Spinal cord (tissue), 9 donors: ENCODE measurements at regions not wholly inside any gene's neighbourhood (a gene's known extent, or its start where the extent isn't known, plus 50 kb on each side); places are given as distances from the start of the nearest gene placed in this dataset.

Source experiments
- DNase-seq, 6 donors: peaks; one replicate each; pipeline versions ENCODE4 v3.0.0 to v3.0.0-alpha.2; 2013 to 2015; ENCODE audit warnings: low spot score in 6 of 6, low read depth in 4 of 6
- H3K27ac ChIP-seq: one replicate; pipeline ENCODE4 v1.5.1; 2013; ENCODE audit warnings: low read depth, low read length, control low read depth
- H3K27me3 ChIP-seq: one replicate; pipeline ENCODE4 v1.6.1; 2013; ENCODE audit warnings: low read length; ENCODE audit not compliant: control insufficient read depth, insufficient read depth
- H3K36me3 ChIP-seq: one replicate; pipeline ENCODE4 v1.6.1; 2013; ENCODE audit warnings: low read length; ENCODE audit not compliant: control insufficient read depth, insufficient read depth
- H3K4me1 ChIP-seq: one replicate; pipeline ENCODE4 v1.6.1; 2013; ENCODE audit warnings: low read length; ENCODE audit not compliant: control insufficient read depth, insufficient read depth
- H3K4me3 ChIP-seq: one replicate; pipeline ENCODE4 v1.5.1; 2013; ENCODE audit warnings: low read depth, low read length, control low read depth
- H3K9me3 ChIP-seq: one replicate; pipeline ENCODE4 v1.6.1; 2013; ENCODE audit warnings: low read length; ENCODE audit not compliant: control insufficient read depth, insufficient read depth
- WGBS: methylation state at CpG from one replicate; pipeline ENCODE4 v1.1.5; 2013; ENCODE audit warnings: missing lambda C conversion rate; ENCODE audit not compliant: insufficient coverage; 5-methylcytosine and 5-hydroxymethylcytosine counted together
- donor health status: healthy.

DNA sequence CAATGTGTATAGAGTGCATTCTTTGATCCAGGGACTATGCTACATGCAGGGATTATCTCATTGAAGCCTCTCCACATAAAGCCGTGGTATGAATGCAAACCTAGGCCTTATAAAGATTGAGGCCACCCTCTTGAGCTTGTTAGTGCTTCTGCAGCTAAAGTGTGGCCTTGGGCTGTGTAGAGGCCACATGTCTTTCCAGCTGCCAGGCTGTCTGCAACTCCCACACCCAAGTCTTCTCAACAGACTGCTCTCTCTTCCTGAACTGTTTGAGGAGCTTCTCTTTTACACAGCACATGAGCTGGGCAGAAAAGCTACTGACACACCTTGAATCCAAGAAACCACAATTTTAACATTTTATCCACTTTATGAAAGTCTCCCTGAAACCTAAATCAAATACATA is 119.2 kb upstream of the MEX3C start:
- no peak overlapping the region for H3K27ac ChIP-seq
- no peaks in the 10 kb centered on the region for H3K9me3 ChIP-seq
- no peak overlapping the region for H3K4me3 ChIP-seq
- H3K4me1 ChIP-seq, result no peaks in the 10 kb centered on the region
- H3K36me3 ChIP-seq, result no peaks in the 10 kb centered on the region
- no peak for DNase-seq
- H3K27me3 ChIP-seq, result no peaks in the 10 kb centered on the region
- WGBS, result no CpG with 5 or more reads among the region's 1 CpG

DNA sequence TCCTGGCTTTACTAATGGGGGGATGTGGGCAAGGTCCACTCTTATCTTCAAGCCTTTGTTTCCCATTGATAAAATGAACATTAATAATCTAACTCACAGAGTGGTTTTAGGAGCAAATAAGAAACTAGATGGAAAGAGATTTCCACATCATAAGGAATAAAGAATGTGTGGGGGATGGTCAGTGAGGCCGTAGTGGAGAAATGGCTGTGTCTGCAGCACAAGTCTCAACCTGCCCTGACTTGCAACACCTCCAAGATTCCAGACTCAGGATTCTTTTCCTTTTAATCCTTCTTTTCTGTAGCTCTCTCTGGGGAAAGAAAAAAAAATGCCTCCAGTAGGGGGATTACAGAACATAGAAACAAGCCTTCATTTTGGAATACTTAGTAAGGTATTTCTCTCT is 124.2 kb upstream of the MEX3C start:
- no CpG with 5 or more reads among the region's 1 CpG for WGBS

DNA sequence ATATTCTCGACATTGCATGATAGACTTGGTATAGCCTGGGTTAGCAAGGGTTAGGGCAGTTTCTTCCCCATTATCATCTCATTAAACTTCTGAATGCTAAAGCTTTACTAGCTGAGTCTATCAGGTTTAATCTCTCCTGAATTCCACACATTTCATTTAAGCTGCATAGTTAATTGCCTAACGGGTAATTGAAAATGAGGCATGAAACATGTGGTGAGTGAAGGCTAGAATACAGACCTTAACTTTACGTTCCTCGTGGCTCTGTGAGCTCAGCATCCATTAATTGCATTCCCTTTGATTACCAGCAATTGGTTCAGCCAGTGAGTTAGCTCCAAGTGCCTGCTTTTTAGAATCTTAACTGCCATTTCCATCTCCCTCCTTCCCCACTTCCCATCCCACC is 126.5 kb upstream of the MEX3C start:
- Histone ChIP-seq H3K27ac (no peak overlapping the region), H3K4me1 (peaks cover 6% of the 10 kb centered on the region), H3K27me3 (no peaks in the 10 kb centered on the region), H3K9me3 (no peaks in the 10 kb centered on the region), H3K4me3 (no peak overlapping the region), H3K36me3 (no peaks in the 10 kb centered on the region)
- 20% methylated on average over 2 of the region's 4 CpGs for whole genome bisulfite sequencing
- peak in 4 of 6 donors; percentile 5 to 91 (median 18) for DNase-seq

More for the DNA sequence above, 124.2 kb upstream of the MEX3C start:
- DNase-seq, result no peak
- no peaks in the 10 kb centered on the region for H3K36me3 ChIP-seq
- H3K27me3 ChIP-seq, result no peaks in the 10 kb centered on the region
- H3K4me1 ChIP-seq, result peaks cover 6% of the 10 kb centered on the region
- no peaks in the 10 kb centered on the region for H3K9me3 ChIP-seq
- no peak overlapping the region for H3K27ac ChIP-seq
- no peak overlapping the region for H3K4me3 ChIP-seq

DNA sequence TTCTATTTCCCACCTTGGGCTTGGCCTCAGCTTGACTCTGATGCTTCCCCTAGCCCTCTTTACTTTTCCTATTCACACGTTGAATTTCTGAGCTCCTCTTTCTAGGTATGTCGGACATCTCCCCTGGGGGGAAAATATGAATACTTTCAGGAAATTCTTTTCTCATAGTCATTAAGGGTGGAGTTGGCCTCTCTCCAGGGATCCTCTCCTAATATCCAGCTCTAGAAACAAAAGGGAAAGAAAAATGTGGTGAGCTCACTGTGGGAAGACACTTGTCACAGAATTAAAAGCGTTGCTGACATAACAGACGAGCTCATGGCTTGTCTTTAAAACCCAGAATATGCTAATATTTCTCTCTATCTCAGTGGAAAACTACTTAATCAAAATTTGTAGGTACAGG is 132.7 kb upstream of the MEX3C start:
- DNase-seq, result peak in 2 of 6 donors; percentile 10 to 19
- Histone ChIP-seq H3K27ac (no peak overlapping the region), H3K4me3 (no peak overlapping the region), H3K36me3 (no peaks in the 10 kb centered on the region), H3K9me3 (no peaks in the 10 kb centered on the region), H3K4me1 (no peaks in the 10 kb centered on the region), H3K27me3 (no peaks in the 10 kb centered on the region)
- no CpG with 5 or more reads among the region's 4 CpGs for WGBS

GRCh38 chr18:51330739-51331138 is 133.3 kb upstream of the MEX3C start:
- no peak for DNase-seq
- H3K9me3 ChIP-seq, result no peaks in the 10 kb centered on the region
- 24% methylated on average over 3 of the region's 5 CpGs for WGBS
- no peaks in the 10 kb centered on the region for H3K36me3 ChIP-seq
- no peak overlapping the region for H3K4me3 ChIP-seq
- H3K27me3 ChIP-seq, result no peaks in the 10 kb centered on the region
- H3K4me1 ChIP-seq, result no peaks in the 10 kb centered on the region
- no peak overlapping the region for H3K27ac ChIP-seq

DNA sequence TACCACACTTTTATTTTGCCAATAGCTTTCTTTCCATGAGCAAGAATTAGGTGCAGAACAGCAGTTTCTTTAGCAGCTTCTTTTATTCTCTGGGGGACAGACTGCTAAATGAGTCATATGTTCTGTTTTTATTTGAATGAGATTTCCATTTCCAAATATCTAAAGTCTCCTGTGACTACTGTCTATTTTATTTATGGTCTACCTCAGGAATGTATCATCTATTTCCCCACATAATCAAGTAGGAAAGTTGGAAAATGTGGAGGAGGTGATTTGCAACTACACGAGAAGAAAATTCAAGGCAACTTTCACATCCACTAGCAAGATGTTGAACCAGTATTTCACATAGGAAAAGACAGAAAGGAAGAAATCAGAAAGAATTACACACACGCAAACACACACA is 139.9 kb upstream of the MEX3C start:
- Histone ChIP-seq H3K4me3 (no peak overlapping the region), H3K36me3 (no peaks in the 10 kb centered on the region), H3K4me1 (peaks cover 5% of the 10 kb centered on the region), H3K27me3 (no peaks in the 10 kb centered on the region), H3K9me3 (peaks cover 2% of the 10 kb centered on the region), H3K27ac (no peak overlapping the region)
- no CpG with 5 or more reads among the region's 2 CpGs for WGBS
- DNase-seq, result no peak

GRCh38 chr18:51339856-51340255 is 142.4 kb upstream of the MEX3C start:
- DNase-seq, result no peak
- no CpG with 5 or more reads among the region's 2 CpGs for WGBS
- no peak overlapping the region for H3K27ac ChIP-seq
- H3K36me3 ChIP-seq, result no peaks in the 10 kb centered on the region
- H3K9me3 ChIP-seq, result peaks cover 2% of the 10 kb centered on the region
- H3K4me1 ChIP-seq, result peaks cover 5% of the 10 kb centered on the region
- no peak overlapping the region for H3K4me3 ChIP-seq
- H3K27me3 ChIP-seq, result no peaks in the 10 kb centered on the region

GRCh38 chr18:51340332-51340731 is 142.9 kb upstream of the MEX3C start:
- H3K9me3 ChIP-seq, result peaks cover 2% of the 10 kb centered on the region
- H3K36me3 ChIP-seq, result no peaks in the 10 kb centered on the region
- DNase-seq, result no peak
- no peak overlapping the region for H3K27ac ChIP-seq
- H3K4me3 ChIP-seq, result no peak overlapping the region
- H3K4me1 ChIP-seq, result peaks cover 5% of the 10 kb centered on the region
- WGBS, result no CpG with 5 or more reads among the region's 1 CpG
- no peaks in the 10 kb centered on the region for H3K27me3 ChIP-seq

DNA sequence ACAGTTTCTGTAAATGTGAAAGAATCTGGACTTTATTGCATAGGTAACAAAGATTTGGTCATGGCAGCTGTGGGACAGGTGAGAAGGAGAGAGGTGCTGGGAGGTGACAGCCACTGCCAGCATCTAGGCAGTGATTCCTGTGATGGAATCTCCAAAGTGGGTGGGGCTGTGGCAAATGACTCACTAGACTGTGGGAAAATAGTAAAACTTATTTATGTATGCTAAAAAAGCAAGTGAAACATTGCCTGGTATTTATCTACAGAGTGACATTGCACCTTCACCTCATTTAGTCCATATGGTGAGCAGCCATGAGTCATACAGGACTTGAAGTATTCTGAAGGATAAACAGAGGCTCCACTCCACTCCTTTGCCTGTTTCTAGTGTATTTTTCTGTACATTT is 145.3 kb upstream of the MEX3C start:
- Histone ChIP-seq H3K36me3 (no peaks in the 10 kb centered on the region), H3K27me3 (no peaks in the 10 kb centered on the region), H3K27ac (no peak overlapping the region), H3K4me3 (no peak overlapping the region), H3K4me1 (peaks cover 5% of the 10 kb centered on the region), H3K9me3 (no peaks in the 10 kb centered on the region)
- DNase-seq, result no peak

DNA sequence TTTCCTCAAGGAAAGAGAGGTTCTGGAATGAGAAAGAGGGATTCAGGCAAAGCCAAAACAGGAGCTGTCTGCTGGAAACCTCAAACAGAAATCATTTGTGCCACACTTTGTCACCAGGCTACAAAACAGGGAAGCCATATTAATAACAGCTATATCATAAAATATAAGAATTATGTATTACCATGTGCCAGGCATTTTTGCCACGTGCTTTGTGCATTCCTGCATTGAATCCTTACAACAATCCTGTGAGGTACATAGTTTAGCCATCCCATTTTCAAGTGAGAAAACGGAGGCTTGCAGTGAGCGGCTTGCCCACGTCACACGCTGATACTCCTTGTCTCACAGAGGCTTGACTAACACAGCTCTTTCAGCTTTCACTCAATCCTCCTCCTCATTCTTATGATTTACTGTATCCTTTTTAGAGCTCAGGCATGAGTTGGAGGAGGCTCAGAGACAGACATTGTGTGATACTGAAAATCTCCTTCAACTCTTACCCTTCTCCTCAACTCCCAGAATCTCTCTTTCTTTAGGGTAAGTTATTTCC is 148.4 kb upstream of the MEX3C start:
- Histone ChIP-seq H3K4me3 (no peak overlapping the region), H3K27me3 (no peaks in the 10 kb centered on the region), H3K27ac (no peak overlapping the region), H3K4me1 (peaks cover 5% of the 10 kb centered on the region), H3K36me3 (no peaks in the 10 kb centered on the region), H3K9me3 (no peaks in the 10 kb centered on the region)
- WGBS, result 94% methylated on average over 5 of the region's 5 CpGs
- no peak for DNase-seq
